GM21423 (cell line): ENCODE measurements at regions not wholly inside any gene's neighbourhood (a gene's known extent, or its start where the extent isn't known, plus 50 kb on each side); places are given as distances from the start of the nearest gene placed in this dataset.

Experiments used
- ATAC-seq: cut with Tn5 transposase; IDR thresholded peaks from one replicate; pipeline ENCODE4 v1.9.1; 2021; ENCODE audit warnings: mild to moderate bottlenecking, moderate library complexity; ENCODE audit not compliant: unreplicated experiment

DNA sequence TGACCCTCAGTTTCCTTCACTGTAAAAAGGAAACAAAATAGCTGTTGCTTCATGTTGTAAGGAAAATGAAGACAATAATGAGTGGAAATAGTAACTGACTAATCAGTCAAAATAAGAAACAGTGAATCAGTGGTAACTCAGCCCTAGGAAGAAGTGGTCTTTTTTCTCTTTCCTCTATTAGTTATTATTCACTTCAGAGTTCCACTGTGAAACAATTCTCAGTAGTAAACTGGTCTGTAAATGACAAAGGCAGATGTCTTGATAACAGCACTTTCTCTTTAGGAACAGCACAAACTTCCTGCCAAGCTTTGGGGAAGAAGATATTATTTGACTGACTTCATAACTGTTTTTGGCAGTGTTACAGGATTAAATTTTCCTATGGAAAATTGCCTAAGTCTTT is 600.5 kb upstream of the KLHL1 start:
- ATAC-seq: no peak

DNA sequence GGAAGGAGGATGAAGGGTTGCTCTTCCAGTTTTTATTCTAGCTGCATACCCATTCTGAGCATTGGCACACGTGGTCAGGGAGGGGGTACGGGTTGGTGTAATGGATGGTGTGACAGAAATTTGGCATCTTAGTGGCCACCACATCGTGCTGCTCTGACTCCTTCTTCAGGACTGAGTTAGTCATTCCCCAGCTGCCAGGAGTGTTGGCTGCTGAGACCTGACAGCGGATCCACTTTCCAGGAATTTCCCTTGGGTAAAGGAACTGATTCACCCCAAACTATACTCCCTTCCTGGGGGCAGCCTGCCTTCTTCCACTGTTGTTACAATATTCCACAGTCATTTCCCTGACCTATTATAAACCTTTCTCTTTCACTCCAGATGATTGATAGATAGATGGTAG is 595.5 kb upstream of the KLHL1 start:
- ATAC-seq: no peak

DNA sequence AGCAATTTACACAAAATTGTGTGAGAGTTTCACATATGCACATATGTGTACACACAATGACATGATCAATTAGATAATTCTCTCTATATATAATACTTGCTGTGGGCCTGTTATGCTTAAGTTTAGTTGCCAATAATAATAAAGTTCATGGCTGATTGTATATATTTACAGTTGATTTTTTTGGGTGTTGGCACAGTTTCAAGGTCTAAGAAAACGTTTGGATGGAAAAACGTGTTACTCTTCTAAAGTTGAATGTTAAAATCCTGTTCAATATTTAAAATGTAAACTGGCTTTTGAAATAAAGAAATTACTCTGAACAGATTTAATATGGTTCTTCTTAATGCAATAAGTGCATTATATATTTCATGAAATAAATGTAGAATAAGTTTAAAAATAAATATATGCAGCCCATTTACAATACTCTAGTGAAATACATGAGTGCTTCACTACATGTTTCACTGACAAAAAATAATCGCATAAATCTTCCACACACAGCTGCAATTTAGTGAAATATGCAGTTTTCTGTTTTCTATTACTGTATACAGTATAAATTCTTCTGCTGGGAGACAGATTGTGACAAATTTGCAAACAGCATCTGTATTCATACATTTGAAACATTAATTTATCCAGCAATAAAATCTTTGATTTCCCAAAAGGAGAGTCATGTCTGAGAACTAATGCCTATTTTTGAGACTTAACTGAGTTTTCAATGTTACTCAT is 586.9 kb upstream of the KLHL1 start:
- no peak for ATAC-seq

DNA sequence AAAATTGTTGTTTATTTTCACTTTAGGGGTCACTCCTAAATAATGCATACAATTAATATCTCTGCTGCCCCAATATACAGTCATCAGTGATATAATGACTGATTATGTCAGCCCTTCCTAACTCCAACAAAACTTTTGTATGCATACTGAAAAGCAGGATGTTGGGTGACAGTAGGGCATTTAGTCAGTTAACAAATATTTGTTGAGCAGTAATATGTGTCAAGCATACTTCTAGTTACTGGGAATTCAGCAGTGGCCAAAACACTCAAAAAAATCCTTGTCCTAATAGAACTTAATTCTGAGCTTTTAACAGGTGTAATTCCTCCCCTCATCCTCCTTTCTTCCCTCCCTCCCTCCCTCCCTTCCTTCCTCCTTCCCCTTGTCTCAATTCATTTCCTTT is 560.7 kb upstream of the KLHL1 start:
- ATAC-seq: no peak

DNA sequence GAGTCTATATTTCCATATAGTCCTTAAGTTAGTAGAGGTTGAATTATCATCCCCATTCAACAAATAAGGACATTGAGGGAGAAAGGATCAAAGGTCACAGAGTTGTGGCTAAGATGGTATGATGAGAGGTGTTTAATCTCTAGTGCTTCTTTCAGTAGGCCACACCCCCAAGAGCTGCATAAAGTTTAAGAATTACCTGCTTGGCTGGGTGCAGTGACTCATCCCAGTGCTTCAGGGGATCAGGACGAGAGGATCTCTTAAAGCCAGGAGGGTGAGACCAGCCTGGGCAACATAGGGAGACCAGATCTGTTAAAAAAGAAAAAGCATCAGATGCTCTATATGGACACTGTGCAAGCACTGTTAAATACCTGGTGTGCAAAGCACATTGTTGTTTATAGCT is 560.0 kb upstream of the KLHL1 start:
- ATAC-seq: no peak

DNA sequence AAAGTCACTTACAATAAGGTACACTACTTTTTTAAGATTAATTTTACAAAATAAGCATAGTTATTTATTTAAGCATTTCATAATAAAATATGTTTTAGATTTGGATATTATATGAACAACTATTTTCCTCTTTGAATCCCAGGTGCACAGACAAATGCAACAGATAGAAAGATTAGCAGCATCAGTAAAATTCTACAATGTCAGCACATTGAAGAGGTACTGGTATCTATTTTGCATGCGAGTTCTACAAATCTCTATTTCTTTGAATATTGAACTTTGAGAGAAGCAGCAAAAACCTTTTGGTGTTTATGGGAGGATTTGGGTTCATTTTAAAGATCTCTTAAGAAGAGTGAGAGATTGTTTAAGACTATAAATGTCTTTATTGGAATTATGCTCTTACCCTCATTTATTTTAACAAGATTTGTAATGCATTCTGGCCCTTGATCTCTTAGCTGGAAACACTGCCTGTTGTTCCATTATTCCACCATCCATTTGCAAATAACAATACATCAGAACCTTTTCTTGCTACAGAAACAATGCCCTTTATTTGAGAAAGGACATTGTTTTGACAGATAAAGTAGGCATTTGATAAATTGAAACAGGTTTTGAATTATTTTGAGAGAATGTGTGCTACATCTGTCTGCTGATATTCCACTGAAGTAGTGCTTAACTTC is 558.8 kb upstream of the KLHL1 start:
- no peak for ATAC-seq

DNA sequence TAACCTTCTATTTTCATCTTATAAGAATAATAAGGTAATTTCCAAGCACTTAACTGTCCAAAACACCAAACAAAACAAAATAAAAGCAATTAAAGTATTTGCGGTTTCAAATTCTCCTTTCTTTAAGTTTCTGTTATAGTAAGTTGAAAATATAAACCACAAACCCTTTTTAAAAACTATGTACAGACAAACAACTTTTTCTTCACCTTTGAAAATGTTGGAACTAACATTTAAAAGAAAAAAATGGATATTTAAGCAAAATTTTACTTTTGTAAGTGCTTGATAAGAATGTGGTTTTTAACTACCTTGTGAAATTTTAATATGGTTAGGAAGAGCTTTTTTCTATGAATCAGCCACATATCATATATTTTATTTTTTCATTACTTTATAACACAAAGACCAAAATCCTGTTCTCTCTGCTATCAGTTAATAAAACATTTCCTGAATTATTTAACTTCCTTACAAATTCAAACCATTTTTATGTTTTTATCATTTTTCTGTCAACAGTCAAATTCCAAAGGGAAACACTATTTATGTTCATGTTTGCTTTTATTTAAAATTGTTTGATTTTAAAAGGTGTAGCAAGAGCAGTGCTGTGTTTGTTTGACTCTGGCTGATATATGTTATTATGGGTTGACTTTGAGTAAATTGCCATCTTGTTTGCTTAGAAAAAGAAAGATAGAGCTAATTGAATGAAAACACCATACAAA is 554.1 kb upstream of the KLHL1 start:
- ATAC-seq: no peak

DNA sequence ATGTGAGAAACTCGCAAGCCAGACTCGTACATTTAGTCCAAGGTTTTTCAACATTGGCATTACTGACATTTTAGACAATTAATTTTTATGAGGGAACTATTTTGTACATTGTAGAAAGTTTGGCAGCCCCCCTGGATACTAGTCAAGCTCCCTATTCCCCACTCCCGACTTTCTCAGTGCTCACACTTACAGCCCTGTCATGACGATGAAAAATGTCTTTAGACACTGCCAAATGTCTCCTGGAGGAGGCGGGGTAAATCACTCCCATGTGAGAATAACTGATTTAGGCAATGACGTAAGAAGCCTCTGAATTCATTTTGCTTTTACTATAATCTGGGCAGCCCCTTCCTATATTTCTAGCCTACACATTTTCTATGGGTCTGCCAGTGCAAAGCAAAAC is 535.8 kb upstream of the KLHL1 start:
- no peak for ATAC-seq

DNA sequence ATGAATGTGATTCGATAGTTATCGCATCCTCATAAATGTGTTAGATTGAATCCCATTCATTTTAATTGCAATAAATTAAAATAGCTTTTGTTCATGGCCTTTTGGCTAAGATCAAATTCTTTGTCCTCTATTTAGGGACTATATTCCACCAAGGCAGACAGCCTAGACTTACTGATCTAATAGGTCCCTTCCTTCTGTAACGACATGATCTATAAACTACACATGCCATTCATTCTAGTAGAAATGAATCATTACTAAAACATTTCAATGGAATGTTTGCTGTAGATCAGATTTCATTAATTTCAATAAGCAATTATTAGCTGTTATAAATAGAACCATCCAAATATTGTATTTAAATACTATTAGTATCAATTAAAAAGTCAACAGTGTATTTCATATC is 526.6 kb upstream of the KLHL1 start:
- no peak for ATAC-seq

DNA sequence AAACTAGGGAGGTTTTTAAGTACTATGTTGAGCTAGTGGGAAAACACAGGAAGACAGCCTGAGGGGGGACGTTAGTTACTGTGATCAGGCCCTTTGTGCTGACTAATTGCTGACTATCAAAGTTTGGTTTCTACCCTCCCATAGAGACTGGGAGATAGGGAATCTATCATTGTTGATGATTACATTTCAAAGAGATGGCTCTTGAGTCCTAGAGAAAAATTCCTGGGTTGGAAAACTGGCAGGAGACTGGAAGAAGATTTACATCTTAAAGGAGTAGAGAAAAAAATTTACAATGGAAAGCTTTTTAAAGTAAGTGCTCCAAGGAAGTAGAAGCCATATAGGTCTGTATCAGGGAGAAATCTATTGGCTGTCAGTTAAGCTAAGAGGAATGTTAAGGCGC is 522.0 kb upstream of the KLHL1 start:
- no peak for ATAC-seq

DNA sequence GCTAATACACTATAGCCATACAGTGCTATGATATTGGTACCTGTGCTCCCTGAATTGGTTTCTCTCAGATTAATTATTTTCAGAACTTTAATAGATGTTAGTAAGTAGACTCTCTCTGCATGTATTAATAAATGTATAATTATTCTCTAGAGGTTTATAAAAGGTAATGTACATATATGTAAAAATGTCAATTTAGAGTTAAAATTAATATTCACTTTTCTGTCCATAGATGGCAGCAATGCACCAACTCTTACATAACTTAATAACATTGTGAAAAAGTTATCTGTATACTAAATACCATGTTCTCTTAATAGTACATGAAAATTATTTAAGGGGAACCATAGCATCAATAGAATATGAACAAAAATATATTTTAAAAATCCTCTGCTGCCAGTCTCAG is 515.0 kb upstream of the KLHL1 start:
- ATAC-seq: no peak

DNA sequence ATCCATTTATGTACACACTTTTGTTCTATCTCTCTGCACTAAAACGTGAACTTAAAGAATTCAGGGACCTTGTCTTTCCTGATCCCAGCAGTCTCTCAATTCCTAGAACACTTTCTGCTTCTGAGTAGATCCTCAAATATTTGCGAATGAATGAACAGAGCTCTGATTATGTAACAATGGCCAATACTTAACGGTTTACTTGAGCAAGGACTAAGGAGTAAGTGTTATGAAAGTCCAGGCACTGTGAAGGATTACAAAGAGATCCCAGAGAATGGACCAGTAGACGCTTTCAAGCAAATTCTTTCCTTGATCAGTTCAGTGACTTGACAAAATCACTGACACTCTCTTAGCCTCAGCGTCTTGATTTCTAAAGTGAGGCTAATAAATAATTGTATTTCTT is 514.5 kb upstream of the KLHL1 start:
- no peak for ATAC-seq

DNA sequence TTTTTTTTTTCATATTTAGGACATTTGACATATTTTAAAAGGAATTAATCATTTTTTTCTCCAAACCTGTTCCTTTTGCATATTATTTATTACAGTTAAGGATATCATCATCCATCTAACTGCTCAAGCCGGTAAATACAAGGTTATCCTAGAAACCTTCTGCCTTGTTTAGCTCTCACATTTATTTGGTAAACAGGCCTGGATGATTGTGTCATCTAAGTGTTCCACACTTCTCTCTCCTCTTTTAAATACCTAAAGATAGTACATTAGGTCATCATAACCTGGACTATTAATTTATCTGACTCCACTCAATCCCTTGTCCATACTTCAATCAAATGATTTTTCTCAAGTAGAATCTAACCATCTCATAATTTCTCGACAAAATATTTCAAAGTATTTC is 511.7 kb upstream of the KLHL1 start:
- no peak for ATAC-seq

DNA sequence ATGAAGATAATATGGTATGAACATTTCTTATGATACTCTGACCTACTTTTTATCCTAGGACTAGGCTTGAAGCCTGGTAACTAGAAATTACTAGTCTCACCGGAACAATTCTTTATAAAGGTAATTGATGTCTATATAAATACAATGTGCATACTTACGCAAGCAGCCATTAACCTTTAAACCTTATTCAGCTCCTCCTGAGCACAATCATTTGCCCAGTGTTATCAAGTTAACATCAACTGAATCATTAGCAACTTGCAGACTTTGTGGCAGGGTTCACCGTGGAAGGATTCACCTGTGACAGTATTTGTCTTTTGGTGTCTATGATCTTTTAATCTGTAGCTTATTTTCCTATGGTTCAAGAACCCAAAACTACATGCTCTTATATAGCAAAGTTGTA is 508.6 kb upstream of the KLHL1 start:
- no peak for ATAC-seq

DNA sequence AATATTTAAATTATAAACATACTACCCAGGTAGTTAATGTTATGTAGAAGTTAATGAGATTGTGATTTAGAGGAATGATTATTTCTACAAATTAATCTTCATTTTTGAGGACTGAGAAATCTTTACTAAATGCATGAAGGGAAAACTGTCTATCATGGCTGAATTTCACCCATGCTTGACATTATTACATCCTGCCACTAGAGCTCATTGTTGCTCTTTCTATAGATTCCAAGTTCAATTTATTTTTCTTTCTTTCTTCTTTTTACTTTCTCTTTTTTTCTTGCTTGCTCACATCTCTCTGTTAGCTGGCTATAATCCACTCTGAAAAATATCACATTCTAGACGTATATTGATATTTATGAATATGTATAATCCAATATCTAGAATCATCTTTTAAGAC is 505.0 kb upstream of the KLHL1 start:
- ATAC-seq: no peak

DNA sequence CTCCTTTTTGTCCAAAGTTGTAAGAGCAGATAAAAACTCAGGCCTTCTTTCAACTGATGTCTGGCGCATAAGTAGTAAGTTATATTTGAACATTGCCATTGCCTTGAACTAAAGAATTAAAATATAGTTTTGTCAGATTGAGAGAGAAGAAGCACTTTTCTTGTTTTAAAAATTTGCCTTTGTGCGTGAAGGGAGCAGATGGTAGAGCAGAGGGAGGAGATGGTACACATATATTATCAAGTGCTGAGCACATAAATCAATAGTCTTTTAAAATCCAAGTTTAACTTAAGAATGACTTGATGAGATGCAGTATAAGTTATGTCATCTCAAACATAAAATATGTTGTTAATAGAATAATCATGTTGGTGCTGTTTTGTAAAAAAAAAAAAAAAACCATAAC is 504.6 kb upstream of the KLHL1 start:
- ATAC-seq: no peak

DNA sequence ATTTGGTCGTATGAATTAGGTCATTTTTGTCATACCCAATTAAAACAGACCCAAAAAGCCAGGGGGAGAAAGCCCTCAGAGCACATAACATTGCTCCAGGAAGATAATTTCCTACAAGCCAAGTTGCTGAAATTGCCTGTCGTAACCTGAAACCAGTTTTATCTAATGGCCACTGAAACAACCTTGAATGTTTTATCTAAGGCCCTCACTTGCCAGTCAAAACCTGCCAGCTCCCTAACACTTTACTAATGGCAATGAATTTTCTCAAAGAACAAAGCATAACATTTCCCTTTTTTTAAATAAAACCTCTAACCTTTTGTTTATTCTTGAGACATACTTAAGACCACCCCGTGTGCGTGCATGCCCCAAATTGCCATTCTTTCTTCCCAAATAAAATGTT is 496.2 kb upstream of the KLHL1 start:
- no peak for ATAC-seq

DNA sequence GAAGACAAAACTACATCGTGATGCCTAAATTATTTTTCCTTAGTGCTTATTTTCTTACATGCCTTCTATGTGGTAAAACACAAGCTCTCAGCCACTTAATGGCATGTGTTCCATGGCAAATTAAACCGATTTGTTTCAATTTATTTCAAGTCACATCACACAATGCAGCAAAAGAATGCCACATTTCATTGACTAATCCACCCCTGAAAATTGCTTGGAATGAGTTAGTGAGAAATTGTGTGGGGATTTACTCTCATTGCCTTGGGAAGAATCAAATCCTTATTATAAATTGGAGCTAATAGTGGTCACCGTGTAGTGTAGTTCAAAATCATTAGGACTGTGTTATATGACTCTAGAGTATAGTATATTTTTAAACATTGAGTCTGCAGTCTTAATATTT is 485.5 kb upstream of the KLHL1 start:
- no peak for ATAC-seq

DNA sequence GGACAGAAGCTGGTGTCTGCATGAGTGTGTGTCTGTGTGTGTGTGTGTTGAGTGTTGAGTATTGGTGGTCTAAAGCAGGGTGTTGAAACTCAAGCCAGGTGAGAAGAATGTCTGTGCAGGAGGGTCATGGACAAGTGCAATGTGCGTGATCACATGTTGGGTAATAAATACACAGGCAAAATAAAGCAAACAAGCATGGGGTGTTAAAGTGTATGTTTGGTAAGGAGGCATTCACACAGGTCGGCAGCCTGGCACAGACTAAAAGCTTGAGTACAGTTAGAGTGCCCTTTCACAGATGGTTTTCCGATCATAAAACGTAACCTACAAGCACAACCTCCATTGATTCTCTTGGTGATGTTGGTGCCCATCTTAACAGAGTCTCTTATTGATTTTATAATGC is 476.9 kb upstream of the KLHL1 start:
- ATAC-seq: no peak

DNA sequence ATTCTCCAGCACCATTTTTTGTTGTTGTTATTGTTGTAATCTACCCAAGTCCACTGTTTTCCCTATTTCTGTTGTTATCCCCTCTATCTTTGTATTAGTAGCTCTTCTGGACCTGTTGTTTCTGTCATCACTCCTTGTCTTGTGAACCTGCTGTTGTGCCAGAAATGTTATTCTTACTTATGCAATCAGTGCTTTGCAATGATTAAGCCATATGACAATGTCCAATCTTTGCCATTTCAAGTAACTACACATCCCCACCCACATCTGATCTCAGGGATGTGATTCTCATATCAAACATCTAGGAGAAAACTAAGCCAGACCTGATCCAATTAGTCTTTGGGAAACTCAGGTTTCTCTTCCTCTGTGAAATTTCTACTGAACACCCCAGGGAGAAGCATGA is 472.6 kb upstream of the KLHL1 start:
- ATAC-seq: no peak

DNA sequence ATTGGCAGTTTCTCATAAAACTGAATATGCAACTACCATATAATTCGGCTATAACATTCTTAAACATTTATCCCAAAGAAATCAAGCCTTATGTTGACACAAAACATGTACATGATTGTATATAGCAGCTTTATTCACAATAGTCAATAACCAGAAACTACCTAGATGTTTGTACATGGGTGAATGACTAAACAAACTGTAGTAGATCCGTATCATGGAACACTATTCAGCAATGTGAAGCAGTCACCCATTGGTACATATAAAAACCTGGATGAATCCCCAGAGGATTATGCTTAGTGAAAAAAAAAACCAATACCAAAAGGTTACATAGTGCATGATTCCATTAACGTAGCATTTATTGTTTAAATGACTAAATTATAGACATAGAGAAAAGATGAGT is 471.7 kb upstream of the KLHL1 start:
- ATAC-seq: no peak

DNA sequence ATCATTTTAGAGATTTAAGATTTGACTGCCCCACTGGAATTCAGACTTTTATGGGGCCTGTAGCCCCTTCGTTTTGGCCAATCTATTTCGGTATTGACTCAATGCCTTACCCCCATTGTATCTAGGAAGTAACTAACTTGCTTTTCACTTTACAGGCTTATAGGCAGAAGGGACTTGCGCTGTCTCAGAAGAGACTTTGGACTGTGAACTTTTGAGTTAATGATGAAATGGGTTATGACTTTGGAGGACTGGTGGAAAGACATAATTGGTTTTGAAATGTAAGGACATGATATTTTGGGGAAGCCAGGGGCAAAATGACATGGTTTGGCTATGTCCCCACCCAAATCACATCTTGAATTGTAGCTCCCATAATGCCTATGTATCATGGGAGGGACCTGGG is 463.0 kb upstream of the KLHL1 start:
- no peak for ATAC-seq
